ENCODE measurements at regions not wholly inside any gene's neighbourhood (a gene's known extent, or its start where the extent isn't known, plus 50 kb on each side); places are given as distances from the start of the nearest gene placed in this dataset.
"Not testable (repeated sequence)": the region's sequence is repeated elsewhere in the genome, so short reads cannot be mapped to it uniquely, and the experiment has no call there.

GRCh38 chr9:99650187-99650874, 171.4 kb upstream of the NR4A3 start:
- in situ Hi-C loops (cut with MboI): no loop called here
- Histone ChIP-seq H3K9me3 (ENCODE audit: low read depth) (no peaks in the 10 kb centered on the region), H3K4me3 (no peak overlapping the region), H3K79me2 (ENCODE audit: insufficient read depth) (no peaks in the 10 kb centered on the region), H4K20me1 (ENCODE audit: insufficient read depth) (no peaks in the 10 kb centered on the region), H3K9ac (no peak overlapping the region), H3K27ac (no peak overlapping the region), H3F3A (ENCODE audit: insufficient read depth) (no peaks in the 10 kb centered on the region), H3K4me1 (ENCODE audit: insufficient read depth) (no peaks in the 10 kb centered on the region), H2AFZ (no peak overlapping the region), H3K27me3 (replicated peaks; ENCODE audit: insufficient read depth) (no peaks in the 10 kb centered on the region), H3K9me2 (ENCODE audit: insufficient read depth) (no peaks in the 10 kb centered on the region), H3K4me2 (ENCODE audit: unreplicated experiment) (no peak overlapping the region), H3K36me3 (ENCODE audit: low read depth) (no peaks in the 10 kb centered on the region)
- TF ChIP-seq EZH2phosphoT487 (IDR thresholded peaks at IDR 0.05; ENCODE audit: insufficient read depth, low read depth) (no peak), EZH2 (IDR thresholded peaks at IDR 0.05; ENCODE audit: insufficient read depth, poor library complexity, severe bottlenecking) (no peak)
- WGBS, 2 experiments (ENCODE audit: low coverage in 1 of 2, low lambda C conversion rate in 2 of 2, missing lambda C conversion rate in 2 of 2): 49 to 61% methylated on average over 5 of the region's 5 CpGs
- DNase-seq: no peak

- 16 to 20% methylated on average over 4 of the region's 4 CpGs for WGBS, 2 experiments (ENCODE audit: low coverage in 1 of 2, low lambda C conversion rate in 2 of 2, missing lambda C conversion rate in 2 of 2)
- H3K79me2 ChIP-seq (ENCODE audit: insufficient read depth): no peaks in the 10 kb centered on the region
- no peaks in the 10 kb centered on the region for H3F3A ChIP-seq (ENCODE audit: insufficient read depth)
- no peaks in the 10 kb centered on the region for H3K9me2 ChIP-seq (ENCODE audit: insufficient read depth)
- H3K4me3 ChIP-seq: no peak overlapping the region
- no peaks in the 10 kb centered on the region for H3K9me3 ChIP-seq (ENCODE audit: low read depth)
- H3K9ac ChIP-seq: no peak overlapping the region
- H3K27me3 ChIP-seq (replicated peaks; ENCODE audit: insufficient read depth): no peaks in the 10 kb centered on the region
- H3K27ac ChIP-seq: no peak overlapping the region
- no peak overlapping the region for H2AFZ ChIP-seq
- in situ Hi-C loops (cut with MboI): no loop called here
- no peaks in the 10 kb centered on the region for H3K4me1 ChIP-seq (ENCODE audit: insufficient read depth)
- DNase-seq: no peak
- no peak for TF ChIP-seq EZH2phosphoT487 (IDR thresholded peaks at IDR 0.05; ENCODE audit: insufficient read depth, low read depth)
- no peak for TF ChIP-seq EZH2 (IDR thresholded peaks at IDR 0.05; ENCODE audit: insufficient read depth, poor library complexity, severe bottlenecking)
- H4K20me1 ChIP-seq (ENCODE audit: insufficient read depth): no peaks in the 10 kb centered on the region
- no peaks in the 10 kb centered on the region for H3K36me3 ChIP-seq (ENCODE audit: low read depth)
- no peak overlapping the region for H3K4me2 ChIP-seq (ENCODE audit: unreplicated experiment)
These were observed 161.5 kb upstream of the NR4A3 start for GRCh38 chr9:99660191-99660636.

- H3K27ac ChIP-seq: no peak overlapping the region
- in situ Hi-C loops (cut with MboI): no loop called here
- H2AFZ ChIP-seq: no peak overlapping the region
- H3K79me2 ChIP-seq (ENCODE audit: insufficient read depth): no peaks in the 10 kb centered on the region
- DNase-seq: no peak
- H3F3A ChIP-seq (ENCODE audit: insufficient read depth): no peaks in the 10 kb centered on the region
- no peak overlapping the region for H3K4me2 ChIP-seq (ENCODE audit: unreplicated experiment)
- no peak overlapping the region for H3K4me3 ChIP-seq
- no peaks in the 10 kb centered on the region for H3K9me2 ChIP-seq (ENCODE audit: insufficient read depth)
- no peaks in the 10 kb centered on the region for H3K9me3 ChIP-seq (ENCODE audit: low read depth)
- no peak overlapping the region for H3K9ac ChIP-seq
- 76 to 94% methylated on average over 1 of the region's 1 CpG for WGBS, 2 experiments (ENCODE audit: low coverage in 1 of 2, low lambda C conversion rate in 2 of 2, missing lambda C conversion rate in 2 of 2)
- H3K36me3 ChIP-seq (ENCODE audit: low read depth): no peaks in the 10 kb centered on the region
- no peaks in the 10 kb centered on the region for H4K20me1 ChIP-seq (ENCODE audit: insufficient read depth)
- TF ChIP-seq EZH2phosphoT487 (IDR thresholded peaks at IDR 0.05; ENCODE audit: insufficient read depth, low read depth) (no peak), EZH2 (IDR thresholded peaks at IDR 0.05; ENCODE audit: insufficient read depth, poor library complexity, severe bottlenecking) (no peak)
- H3K27me3 ChIP-seq (replicated peaks; ENCODE audit: insufficient read depth): no peaks in the 10 kb centered on the region
- H3K4me1 ChIP-seq (ENCODE audit: insufficient read depth): no peaks in the 10 kb centered on the region
These were observed 158.4 kb upstream of the NR4A3 start for GRCh38 chr9:99663297-99663696.

- no peaks in the 10 kb centered on the region for H3K9me3 ChIP-seq (ENCODE audit: low read depth)
- 75 to 81% methylated on average over 1 of the region's 1 CpG for WGBS, 2 experiments (ENCODE audit: low coverage in 1 of 2, low lambda C conversion rate in 2 of 2, missing lambda C conversion rate in 2 of 2)
- no peak for TF ChIP-seq EZH2phosphoT487 (IDR thresholded peaks at IDR 0.05; ENCODE audit: insufficient read depth, low read depth)
- no peak for TF ChIP-seq EZH2 (IDR thresholded peaks at IDR 0.05; ENCODE audit: insufficient read depth, poor library complexity, severe bottlenecking)
- no peaks in the 10 kb centered on the region for H3K9me2 ChIP-seq (ENCODE audit: insufficient read depth)
- no peak for DNase-seq
- in situ Hi-C loops (cut with MboI): no loop called here
- no peak overlapping the region for H2AFZ ChIP-seq
- no peak overlapping the region for H3K4me3 ChIP-seq
- H3K27me3 ChIP-seq (replicated peaks; ENCODE audit: insufficient read depth): no peaks in the 10 kb centered on the region
- no peaks in the 10 kb centered on the region for H4K20me1 ChIP-seq (ENCODE audit: insufficient read depth)
- H3K4me1 ChIP-seq (ENCODE audit: insufficient read depth): no peaks in the 10 kb centered on the region
- H3K79me2 ChIP-seq (ENCODE audit: insufficient read depth): no peaks in the 10 kb centered on the region
- no peak overlapping the region for H3K27ac ChIP-seq
- no peak overlapping the region for H3K9ac ChIP-seq
- H3K4me2 ChIP-seq (ENCODE audit: unreplicated experiment): no peak overlapping the region
- no peaks in the 10 kb centered on the region for H3F3A ChIP-seq (ENCODE audit: insufficient read depth)
- no peaks in the 10 kb centered on the region for H3K36me3 ChIP-seq (ENCODE audit: low read depth)
These were observed 157.8 kb upstream of the NR4A3 start for GRCh38 chr9:99663856-99664255.

- Histone ChIP-seq H4K20me1 (ENCODE audit: insufficient read depth) (no peaks in the 10 kb centered on the region), H3K36me3 (ENCODE audit: low read depth) (no peaks in the 10 kb centered on the region), H3K9me2 (ENCODE audit: insufficient read depth) (no peaks in the 10 kb centered on the region), H3K9ac (no peak overlapping the region), H3K4me3 (no peak overlapping the region), H3K27ac (no peak overlapping the region), H3K4me1 (ENCODE audit: insufficient read depth) (no peaks in the 10 kb centered on the region), H3F3A (ENCODE audit: insufficient read depth) (no peaks in the 10 kb centered on the region), H3K79me2 (ENCODE audit: insufficient read depth) (no peaks in the 10 kb centered on the region), H3K9me3 (ENCODE audit: low read depth) (no peaks in the 10 kb centered on the region), H3K4me2 (ENCODE audit: unreplicated experiment) (no peak overlapping the region), H2AFZ (no peak overlapping the region), H3K27me3 (replicated peaks; ENCODE audit: insufficient read depth) (no peaks in the 10 kb centered on the region)
- no peak for DNase-seq
- TF ChIP-seq EZH2 (IDR thresholded peaks at IDR 0.05; ENCODE audit: insufficient read depth, poor library complexity, severe bottlenecking): no peak
- TF ChIP-seq EZH2phosphoT487 (IDR thresholded peaks at IDR 0.05; ENCODE audit: insufficient read depth, low read depth): no peak
- in situ Hi-C loops (cut with MboI): no loop called here
These were observed 155.1 kb upstream of the NR4A3 start for GRCh38 chr9:99666571-99666970.

- H2AFZ ChIP-seq; H3K79me2 ChIP-seq (ENCODE audit: insufficient read depth); H3K27ac ChIP-seq; H3K9me2 ChIP-seq (ENCODE audit: insufficient read depth); H3K9me3 ChIP-seq (ENCODE audit: low read depth); in situ Hi-C loops (cut with MboI); H3K27me3 ChIP-seq (replicated peaks; ENCODE audit: insufficient read depth); H3F3A ChIP-seq (ENCODE audit: insufficient read depth); H3K4me3 ChIP-seq; H4K20me1 ChIP-seq (ENCODE audit: insufficient read depth); H3K36me3 ChIP-seq (ENCODE audit: low read depth); H3K4me1 ChIP-seq (ENCODE audit: insufficient read depth); H3K9ac ChIP-seq; DNase-seq; H3K4me2 ChIP-seq (ENCODE audit: unreplicated experiment): not testable (repeated sequence)
- WGBS, 2 experiments (ENCODE audit: low coverage in 1 of 2, low lambda C conversion rate in 2 of 2, missing lambda C conversion rate in 2 of 2): 72 to 81% methylated on average over 7 of the region's 7 CpGs
These were observed 150.8 kb upstream of the NR4A3 start for GRCh38 chr9:99670886-99671285.
